GM12875 (cell line): ENCODE measurements at regions not wholly inside any gene's neighbourhood (a gene's known extent, or its start where the extent isn't known, plus 50 kb on each side); places are given as distances from the start of the nearest gene placed in this dataset.
"Not testable (repeated sequence)": the region's sequence is repeated elsewhere in the genome, so short reads cannot be mapped to it uniquely, and the experiment has no call there.

Experiments
- H3K4me3 ChIP-seq: one replicate; pipeline ENCODE4 v1.5.1; 2011; ENCODE audit warnings: low read depth, low read length, control low read depth
- CTCF ChIP-seq: IDR thresholded peaks from 2 replicates; pipeline ENCODE4 v1.5.1; 2011; ENCODE audit warnings: low read depth, mild to moderate bottlenecking, control low read depth, inconsistent platforms, low read length, moderate library complexity, borderline replicate concordance; ENCODE audit not compliant: insufficient read depth

- no peak for TF ChIP-seq CTCF
- H3K4me3 ChIP-seq, result no peak overlapping the region
Observed at GRCh38 chr6:22205266-22205665, 91.6 kb downstream of the PRL start.

DNA sequence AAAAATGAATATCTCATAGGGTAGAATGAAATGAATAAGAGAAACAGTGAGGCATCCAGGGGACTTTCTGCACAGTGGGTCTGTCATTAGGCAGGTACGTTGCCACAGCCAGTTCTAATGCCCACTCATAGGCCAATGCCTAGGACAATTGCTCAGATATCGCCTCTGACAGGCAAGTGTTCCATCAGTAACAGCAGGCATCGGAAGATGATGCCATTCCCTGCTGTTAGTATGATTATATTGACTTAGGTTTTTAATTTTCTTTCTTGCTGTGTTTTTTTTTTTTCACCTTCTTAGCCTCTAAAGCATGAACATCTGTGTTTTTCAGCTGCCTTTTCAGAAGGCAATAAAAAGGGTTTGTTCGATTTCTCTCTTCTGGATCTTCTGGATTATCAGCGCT is 90.7 kb downstream of the PRL start:
- TF ChIP-seq CTCF, result no peak
- H3K4me3 ChIP-seq, result no peak overlapping the region

DNA sequence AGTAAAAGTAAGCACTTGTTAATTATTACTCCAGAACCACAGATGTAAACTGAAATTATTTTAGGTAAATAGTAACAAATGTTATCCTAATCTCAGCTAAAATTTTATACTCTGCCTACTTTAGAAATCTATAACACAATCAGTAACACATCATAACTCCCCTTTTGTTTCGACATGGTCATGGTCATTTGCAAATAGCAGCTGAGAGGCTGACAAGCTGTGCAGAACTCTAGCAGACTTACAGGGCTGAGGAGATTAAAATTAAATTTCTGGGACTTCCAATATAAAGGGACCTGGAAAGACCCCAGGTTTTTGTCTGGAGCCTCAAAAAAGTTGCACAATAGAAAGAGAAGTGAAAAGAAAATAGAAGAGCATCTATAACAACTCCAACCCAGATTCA is 88.8 kb downstream of the PRL start:
- no peak overlapping the region for H3K4me3 ChIP-seq
- no peak for TF ChIP-seq CTCF

DNA sequence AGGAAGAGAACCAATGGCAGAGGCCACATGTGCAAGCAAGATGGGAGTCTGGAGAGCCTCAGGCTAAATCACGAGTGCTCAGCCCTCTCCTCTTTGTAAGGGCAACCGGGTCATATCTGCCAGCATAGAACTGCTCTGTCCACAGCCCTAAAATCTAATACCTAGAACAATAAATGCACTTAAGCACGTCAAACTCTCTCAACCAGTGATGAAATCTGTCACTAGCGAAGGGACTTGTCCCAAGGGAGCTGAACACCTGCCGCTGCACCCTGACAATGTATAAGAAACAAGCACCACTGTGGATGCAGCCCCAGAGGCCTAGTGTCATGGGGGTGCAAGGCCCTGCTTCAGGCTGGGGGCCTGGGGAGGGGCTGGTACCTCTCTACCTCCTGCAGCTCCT is 82.5 kb downstream of the PRL start:
- H3K4me3 ChIP-seq, result no peak overlapping the region
- no peak for TF ChIP-seq CTCF

DNA sequence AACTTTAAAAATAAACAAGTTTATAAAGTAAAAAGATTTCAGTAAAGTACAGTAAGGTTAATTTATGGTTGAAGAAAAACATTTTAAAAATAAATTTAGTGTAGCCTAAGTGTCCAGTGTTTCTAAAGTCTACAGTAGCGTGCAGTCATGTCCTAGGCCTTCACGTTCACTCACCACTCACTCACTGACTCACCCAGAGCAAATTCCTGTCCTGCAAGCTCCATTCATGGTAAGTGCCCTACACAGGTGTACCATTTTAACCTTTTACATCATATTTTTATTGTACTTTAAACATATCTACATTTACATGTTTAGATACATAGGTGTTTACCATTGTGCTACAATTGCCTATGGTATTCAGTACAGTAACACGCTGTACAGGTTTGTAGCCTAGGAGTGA is 81.4 kb downstream of the PRL start:
- not testable (repeated sequence) for H3K4me3 ChIP-seq

GRCh38 chr6:22218410-22218809 is 78.4 kb downstream of the PRL start:
- TF ChIP-seq CTCF, result no peak
- no peak overlapping the region for H3K4me3 ChIP-seq

GRCh38 chr6:22219925-22220324 is 76.9 kb downstream of the PRL start:
- H3K4me3 ChIP-seq, result no peak overlapping the region
- TF ChIP-seq CTCF, result no peak

GRCh38 chr6:22221211-22221610 is 75.6 kb downstream of the PRL start:
- H3K4me3 ChIP-seq, result no peak overlapping the region
- no peak for TF ChIP-seq CTCF
